HG02798 (cell line): ENCODE measurements at regions not wholly inside any gene's neighbourhood (a gene's known extent, or its start where the extent isn't known, plus 50 kb on each side); places are given as distances from the start of the nearest gene placed in this dataset.

Source experiments
- ATAC-seq: cut with Tn5 transposase; IDR thresholded peaks from one replicate; pipeline ENCODE4 v1.9.1; 2021; ENCODE audit warnings: mild to moderate bottlenecking; ENCODE audit not compliant: unreplicated experiment, poor library complexity

- ATAC-seq: no peak
These were observed 530.0 kb downstream of the BCL11B start for GRCh38 chr14:98742001-98742400.

- ATAC-seq: no peak
These were observed 528.5 kb downstream of the BCL11B start for GRCh38 chr14:98743536-98743935.

DNA sequence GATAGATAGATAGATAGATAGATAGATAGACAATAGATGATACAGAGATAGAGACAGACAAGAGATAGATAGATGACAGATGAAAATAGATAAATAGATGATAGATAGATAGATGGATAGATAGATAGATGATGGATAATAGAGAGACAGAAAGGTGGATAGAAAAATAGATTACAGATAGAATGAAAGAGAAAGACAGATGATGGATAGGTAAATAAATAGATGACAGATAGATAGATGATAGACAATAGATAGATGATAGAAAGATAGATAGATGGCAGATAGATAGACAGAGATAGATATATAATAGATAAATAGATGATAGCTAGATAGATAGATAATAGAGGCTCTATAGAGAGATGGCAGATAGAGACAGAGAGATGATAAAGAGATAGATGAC is 523.0 kb downstream of the BCL11B start:
- ATAC-seq: no peak

DNA sequence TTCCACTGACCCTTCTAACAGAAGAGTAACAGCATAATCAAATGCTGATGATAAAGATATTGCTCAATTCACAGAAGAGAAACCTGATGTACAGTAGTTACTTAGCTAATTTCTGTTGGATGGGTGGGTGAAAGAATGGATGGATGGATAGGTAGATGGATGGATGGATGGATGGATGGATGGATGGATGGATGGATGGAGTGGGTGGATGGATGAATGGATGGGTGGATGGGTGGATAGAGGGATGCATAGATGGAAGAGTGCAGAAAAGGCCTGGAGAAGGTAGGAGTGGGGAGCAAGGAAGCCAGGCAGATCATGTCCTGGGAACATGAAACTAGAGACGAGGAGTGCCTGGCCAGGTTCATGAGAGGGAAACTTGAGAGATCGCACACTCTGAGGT is 520.9 kb downstream of the BCL11B start:
- no peak for ATAC-seq

DNA sequence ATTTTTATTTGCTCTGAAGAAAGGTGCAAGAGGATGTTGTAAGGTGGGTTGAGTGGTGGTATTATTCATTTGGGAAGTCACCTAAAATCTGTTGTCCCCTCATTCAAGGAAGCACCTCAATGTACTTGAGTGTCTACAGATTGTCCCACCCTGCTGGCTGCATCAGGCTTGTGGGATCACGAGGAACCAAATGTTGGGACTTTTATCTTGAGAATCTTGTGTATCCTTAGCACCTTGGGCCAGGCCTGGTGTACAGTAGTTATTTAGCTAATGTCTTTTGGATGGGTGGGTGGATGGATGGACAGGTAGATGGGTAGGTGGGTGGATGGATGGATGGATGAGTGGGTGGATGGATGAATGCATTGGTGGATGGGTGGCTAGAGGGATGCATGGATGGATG is 519.3 kb downstream of the BCL11B start:
- no peak for ATAC-seq

- no peak for ATAC-seq
These were observed 517.5 kb downstream of the BCL11B start for GRCh38 chr14:98754343-98755020.

GRCh38 chr14:98756749-98757148 is 515.2 kb downstream of the BCL11B start:
- ATAC-seq: no peak

GRCh38 chr14:98758440-98758839 is 513.6 kb downstream of the BCL11B start:
- ATAC-seq: no peak

- ATAC-seq: no peak
These were observed 510.0 kb downstream of the BCL11B start for GRCh38 chr14:98761993-98762392.

GRCh38 chr14:98766818-98767217 is 505.2 kb downstream of the BCL11B start:
- ATAC-seq: no peak

- ATAC-seq: no peak
These were observed 502.7 kb downstream of the BCL11B start for GRCh38 chr14:98769326-98769725.

- no peak for ATAC-seq
These were observed 501.8 kb downstream of the BCL11B start for GRCh38 chr14:98770151-98770550.

DNA sequence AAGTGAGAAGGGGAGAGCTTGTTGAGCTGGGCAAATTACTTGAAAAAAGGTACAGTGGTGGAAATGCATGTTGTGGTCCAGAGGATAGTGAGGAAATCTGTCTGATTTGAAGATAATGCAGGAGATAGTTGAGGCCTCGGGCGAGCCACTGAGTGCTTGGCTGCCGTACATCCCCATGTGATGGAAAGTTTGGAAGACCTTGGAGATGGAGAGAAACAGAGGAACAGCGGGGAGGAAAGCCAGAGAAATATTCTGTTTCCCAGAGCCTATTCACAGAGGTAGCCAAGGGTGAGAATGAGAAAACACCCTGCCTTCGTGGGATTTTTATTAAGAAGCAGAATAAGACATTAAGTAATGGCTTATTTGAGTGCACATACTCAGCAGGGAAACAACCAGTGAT is 498.2 kb downstream of the BCL11B start:
- ATAC-seq: no peak

DNA sequence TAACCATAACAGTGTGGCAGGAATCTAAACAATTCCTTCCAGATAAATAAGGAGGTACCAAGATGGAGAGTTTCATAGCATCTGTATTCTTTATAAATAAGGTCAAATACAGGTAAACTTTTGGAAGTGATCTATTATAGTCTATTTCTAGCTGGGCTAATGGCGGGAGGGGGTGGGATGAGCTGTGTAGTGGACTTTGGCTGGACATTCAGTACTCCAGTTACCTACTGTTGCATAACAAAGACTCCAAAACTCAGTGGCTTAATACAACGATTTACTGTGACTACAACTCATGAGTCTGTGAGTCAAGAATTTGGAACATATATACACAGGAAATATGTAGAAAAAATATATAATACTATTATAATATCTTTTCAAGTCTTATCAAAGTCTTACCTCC is 496.1 kb downstream of the BCL11B start:
- no peak for ATAC-seq

- no peak for ATAC-seq
These were observed 489.9 kb downstream of the BCL11B start for GRCh38 chr14:98782062-98782461.

DNA sequence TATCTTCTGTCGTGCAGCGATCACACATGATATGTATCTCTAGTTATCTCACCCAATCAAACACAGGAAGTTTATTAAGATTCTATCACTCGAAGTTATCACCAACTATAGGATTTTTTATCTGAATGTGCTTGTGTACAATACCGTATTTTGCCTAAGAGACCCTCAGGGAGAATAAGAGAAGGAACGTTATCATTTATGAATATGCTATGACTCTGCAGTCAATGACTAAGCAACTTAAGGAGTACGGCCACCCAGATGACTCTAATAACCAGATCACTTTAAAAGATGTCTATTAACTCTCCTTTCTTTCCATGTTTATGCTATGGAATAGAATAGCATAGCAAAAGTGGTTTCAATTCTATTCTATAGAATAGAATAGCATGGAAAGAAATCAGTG is 486.4 kb downstream of the BCL11B start:
- ATAC-seq: no peak

- no peak for ATAC-seq
These were observed 485.5 kb downstream of the BCL11B start for GRCh38 chr14:98786456-98786855.

- no peak for ATAC-seq
These were observed 480.3 kb downstream of the BCL11B start for GRCh38 chr14:98791661-98792060.

GRCh38 chr14:98792171-98792570 is 479.8 kb downstream of the BCL11B start:
- ATAC-seq: no peak

GRCh38 chr14:98798099-98798498 is 473.9 kb downstream of the BCL11B start:
- no peak for ATAC-seq

- no peak for ATAC-seq
These were observed 472.1 kb downstream of the BCL11B start for GRCh38 chr14:98799891-98800290.

- ATAC-seq: no peak
These were observed 470.0 kb downstream of the BCL11B start for GRCh38 chr14:98802044-98802443.

- ATAC-seq: no peak
These were observed 468.8 kb downstream of the BCL11B start for GRCh38 chr14:98803196-98803595.
